T-helper 9 cell (primary cell): ENCODE measurements at regions not wholly inside any gene's neighbourhood (a gene's known extent, or its start where the extent isn't known, plus 50 kb on each side); places are given as distances from the start of the nearest gene placed in this dataset.
A peak's percentile ranks its signal among the peaks of the same experiment; 100 is the strongest.
"Not testable (repeated sequence)": the region's sequence is repeated elsewhere in the genome, so short reads cannot be mapped to it uniquely, and the experiment has no call there.

Experiments
- DNase-seq: peaks from one replicate; pipeline ENCODE4 v3.0.0-alpha.2; 2020

- DNase-seq: no peak
Measured at GRCh38 chr5:100641833-100642232, 106.7 kb downstream of the FAM174A start.

- no peak for DNase-seq
Measured at GRCh38 chr5:100643473-100643872, 108.3 kb downstream of the FAM174A start.

- no peak for DNase-seq
Measured at GRCh38 chr5:100644185-100644584, 109.0 kb downstream of the FAM174A start.

- no peak for DNase-seq
Measured at GRCh38 chr5:100644776-100645175, 109.6 kb downstream of the FAM174A start.

- no peak for DNase-seq
Measured at GRCh38 chr5:100646011-100646410, 110.8 kb downstream of the FAM174A start.

GRCh38 chr5:100646691-100647090, 111.5 kb downstream of the FAM174A start:
- DNase-seq: no peak

GRCh38 chr5:100647461-100648230, 112.5 kb downstream of the FAM174A start:
- DNase-seq: peak; percentile 10

GRCh38 chr5:100654895-100655294, 119.7 kb downstream of the FAM174A start:
- no peak for DNase-seq

GRCh38 chr5:100656771-100657170, 121.6 kb downstream of the FAM174A start:
- not testable (repeated sequence) for DNase-seq

GRCh38 chr5:100659080-100659795, 124.1 kb downstream of the FAM174A start:
- DNase-seq: no peak

- DNase-seq: no peak
Measured at GRCh38 chr5:100664140-100664539, 129.0 kb downstream of the FAM174A start.

- no peak for DNase-seq
Measured at GRCh38 chr5:100667161-100667630, 132.0 kb downstream of the FAM174A start.

- DNase-seq: no peak
Measured at GRCh38 chr5:100668511-100668910, 133.3 kb downstream of the FAM174A start.

- no peak for DNase-seq
Measured at GRCh38 chr5:100676817-100677631, 141.8 kb downstream of the FAM174A start.

GRCh38 chr5:100682625-100683024, 147.5 kb downstream of the FAM174A start:
- no peak for DNase-seq

GRCh38 chr5:100683881-100684280, 148.7 kb downstream of the FAM174A start:
- DNase-seq: no peak

GRCh38 chr5:100685122-100685521, 149.9 kb downstream of the FAM174A start:
- DNase-seq: not testable (repeated sequence)

GRCh38 chr5:100688834-100689233, 153.7 kb downstream of the FAM174A start:
- DNase-seq: not testable (repeated sequence)

- no peak for DNase-seq
Measured at GRCh38 chr5:100690036-100690560, 154.9 kb downstream of the FAM174A start.

GRCh38 chr5:100691085-100691484, 155.9 kb downstream of the FAM174A start:
- DNase-seq: no peak

GRCh38 chr5:100691548-100691947, 156.4 kb downstream of the FAM174A start:
- DNase-seq: no peak

GRCh38 chr5:100693481-100693880, 158.3 kb downstream of the FAM174A start:
- no peak for DNase-seq

- no peak for DNase-seq
Measured at GRCh38 chr5:100694100-100694499, 158.9 kb downstream of the FAM174A start.
